ENCODE measurements at regions not wholly inside any gene's neighbourhood (a gene's known extent, or its start where the extent isn't known, plus 50 kb on each side); places are given as distances from the start of the nearest gene placed in this dataset.

- no peaks in the 10 kb centered on the region for H3K27me3 ChIP-seq (ENCODE audit: insufficient read depth, low read length)
- H3K27ac ChIP-seq (ENCODE audit: insufficient read length, low read depth, low read length) = no peak overlapping the region
These were observed 434.6 kb upstream of the PRMT6 start for GRCh38 chr1:106621853-106622252.

More at GRCh38 chr1:106621853-106622252, 434.6 kb upstream of the PRMT6 start:
- Histone ChIP-seq H3K23ac (ENCODE audit: insufficient read length, low read depth, low read length) (no peak overlapping the region), H3T11ph (ENCODE audit: low read length) (no peak overlapping the region), H2BK5ac (ENCODE audit: insufficient read length, low read length) (no peak overlapping the region), H3K4ac (ENCODE audit: low read depth, low read length) (no peak overlapping the region), H2BK12ac (ENCODE audit: insufficient read length, low read depth, low read length) (no peak overlapping the region), H3K18ac (ENCODE audit: insufficient read length, low read depth, low read length) (no peak overlapping the region), H3K14ac (ENCODE audit: insufficient read depth, low read length) (no peak overlapping the region), H3K9me3 (ENCODE audit: control insufficient read depth, low read depth, low read length) (no peaks in the 10 kb centered on the region), H2BK20ac (ENCODE audit: low read depth, low read length, poor library complexity, severe bottlenecking) (no peak overlapping the region), H4K20me1 (ENCODE audit: control insufficient read depth, insufficient read depth, insufficient read length) (no peaks in the 10 kb centered on the region), H3K79me1 (ENCODE audit: insufficient read depth, low read depth, low read length, poor library complexity, severe bottlenecking) (no peaks in the 10 kb centered on the region), H4K91ac (ENCODE audit: insufficient read length, low read depth, low read length) (no peak overlapping the region), H2BK120ac (ENCODE audit: low read depth, low read length, poor library complexity, severe bottlenecking) (no peak overlapping the region), H3K79me2 (ENCODE audit: insufficient read depth, low read length) (no peaks in the 10 kb centered on the region), H3K56ac (ENCODE audit: insufficient read length, low read depth, low read length) (no peak overlapping the region), H3K23me2 (ENCODE audit: insufficient read length, low read depth, low read length, poor library complexity, severe bottlenecking) (no peaks in the 10 kb centered on the region), H3K4me2 (ENCODE audit: insufficient read depth, insufficient read length, low read length) (no peak overlapping the region), H3K4me1 (ENCODE audit: insufficient read depth, low read length) (no peaks in the 10 kb centered on the region), H4K5ac (ENCODE audit: insufficient read length, low read depth, low read length) (no peak overlapping the region), H2AFZ (ENCODE audit: low read length) (no peak overlapping the region), H3K9ac (ENCODE audit: extremely low read depth, insufficient read length, low read length) (no peak overlapping the region), H2BK15ac (ENCODE audit: low read depth, low read length) (no peak overlapping the region), H4K8ac (replicated peaks; ENCODE audit: insufficient read length, low read depth, low read length) (no peak overlapping the region), H2AK5ac (ENCODE audit: insufficient read length, low read length) (no peak overlapping the region)
- no peak overlapping the region for H3K4me3 Mint-ChIP-seq
- no peak overlapping the region for H3K27ac Mint-ChIP-seq
- no CpG with 5 or more reads among the region's 2 CpGs for WGBS (ENCODE audit: extremely low coverage, insufficient read length, low lambda C conversion rate)
- TF ChIP-seq, protein P1, sequence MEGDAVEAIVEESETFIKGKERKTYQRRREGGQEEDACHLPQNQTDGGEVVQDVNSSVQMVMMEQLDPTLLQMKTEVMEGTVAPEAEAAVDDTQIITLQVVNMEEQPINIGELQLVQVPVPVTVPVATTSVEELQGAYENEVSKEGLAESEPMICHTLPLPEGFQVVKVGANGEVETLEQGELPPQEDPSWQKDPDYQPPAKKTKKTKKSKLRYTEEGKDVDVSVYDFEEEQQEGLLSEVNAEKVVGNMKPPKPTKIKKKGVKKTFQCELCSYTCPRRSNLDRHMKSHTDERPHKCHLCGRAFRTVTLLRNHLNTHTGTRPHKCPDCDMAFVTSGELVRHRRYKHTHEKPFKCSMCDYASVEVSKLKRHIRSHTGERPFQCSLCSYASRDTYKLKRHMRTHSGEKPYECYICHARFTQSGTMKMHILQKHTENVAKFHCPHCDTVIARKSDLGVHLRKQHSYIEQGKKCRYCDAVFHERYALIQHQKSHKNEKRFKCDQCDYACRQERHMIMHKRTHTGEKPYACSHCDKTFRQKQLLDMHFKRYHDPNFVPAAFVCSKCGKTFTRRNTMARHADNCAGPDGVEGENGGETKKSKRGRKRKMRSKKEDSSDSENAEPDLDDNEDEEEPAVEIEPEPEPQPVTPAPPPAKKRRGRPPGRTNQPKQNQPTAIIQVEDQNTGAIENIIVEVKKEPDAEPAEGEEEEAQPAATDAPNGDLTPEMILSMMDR (conservative IDR thresholded peaks at IDR 0.05) = no peak
- peaks cover 2 to 6% of the 10 kb centered on the region in 2 experiments; a peak in 4 of 5 replicates for H3K9me3 Mint-ChIP-seq
- no peak for DNase-seq
- no peaks in the 10 kb centered on the region; a peak in 2 of 7 replicates for H3K36me3 Mint-ChIP-seq (ENCODE audit: insufficient read depth in 1 of 3, low read depth in 3 of 3)
- H3K27me3 Mint-ChIP-seq (ENCODE audit: low read depth) = no peaks in the 10 kb centered on the region
- H3K4me1 Mint-ChIP-seq = no peaks in the 10 kb centered on the region

All from H9 (cell line).